Fibroblast of lung (primary cell): ENCODE measurements at regions not wholly inside any gene's neighbourhood (a gene's known extent, or its start where the extent isn't known, plus 50 kb on each side); places are given as distances from the start of the nearest gene placed in this dataset.

Experiments used
- DNase-seq, 2 donors: peaks; one replicate each; pipeline versions ENCODE4 v3.0.0 to v3.0.0-alpha.2; 2010; ENCODE audit warnings: low read depth in 2 of 2
- H2AFZ ChIP-seq: 2 replicates; pipeline ENCODE4 v1.5.1; 2012; ENCODE audit warnings: low read length, control low read depth, inconsistent platforms
- H3K27ac ChIP-seq: 2 replicates; pipeline ENCODE4 v1.5.1; 2011; ENCODE audit warnings: low read length, control low read depth; ENCODE audit not compliant: insufficient read depth
- H3K27me3 ChIP-seq: 2 replicates; pipeline ENCODE4 v1.5.1; 2011; ENCODE audit warnings: mild to moderate bottlenecking, low read length; ENCODE audit not compliant: control insufficient read depth, insufficient read depth
- H3K36me3 ChIP-seq: 2 replicates; pipeline ENCODE4 v1.5.1; 2011; ENCODE audit warnings: low read length; ENCODE audit not compliant: control insufficient read depth, insufficient read depth
- H3K4me1 ChIP-seq: 2 replicates; pipeline ENCODE4 v1.5.1; 2011; ENCODE audit warnings: low read length; ENCODE audit not compliant: control insufficient read depth, insufficient read depth; ENCODE audit errors: extremely low read depth
- H3K4me2 ChIP-seq: 2 replicates; pipeline ENCODE4 v1.5.1; 2011; ENCODE audit warnings: low read length, control low read depth; ENCODE audit not compliant: insufficient read depth; ENCODE audit errors: extremely low read depth
- H3K4me3 ChIP-seq, 4 experiments: fragments of 200-600 bp in 1 of 4; sonication (generic) in 1 of 4; replicated peaks in 1 of 4; 2 replicates each; pipeline ENCODE4 v1.5.1; 2011 to 2016; ENCODE audit warnings: low read length in 4 of 4, low read depth in 3 of 4, mild to moderate bottlenecking in 3 of 4, control low read depth in 2 of 4, inconsistent platforms in 1 of 4, mixed read lengths in 1 of 4; ENCODE audit not compliant: insufficient read depth in 1 of 4; ENCODE audit errors: control extremely low read depth in 1 of 4
- H3K79me2 ChIP-seq: 2 replicates; pipeline ENCODE4 v1.5.1; 2012; ENCODE audit warnings: mild to moderate bottlenecking, low read length, inconsistent platforms; ENCODE audit not compliant: control insufficient read depth, insufficient read depth
- H3K9ac ChIP-seq: 2 replicates; pipeline ENCODE4 v1.5.1; 2011; ENCODE audit warnings: mild to moderate bottlenecking, low read length, control low read depth; ENCODE audit not compliant: insufficient read depth
- H3K9me3 ChIP-seq: 2 replicates; pipeline ENCODE4 v1.5.1; 2012; ENCODE audit warnings: low read depth, low read length; ENCODE audit not compliant: control insufficient read depth, insufficient read depth
- H4K20me1 ChIP-seq: 2 replicates; pipeline ENCODE4 v1.5.1; 2011; ENCODE audit warnings: low read length; ENCODE audit not compliant: control insufficient read depth, insufficient read depth; ENCODE audit errors: extremely low read depth
- CTCF ChIP-seq, 2 donors: IDR thresholded peaks in 1 of 2; conservative IDR thresholded peaks in 1 of 2; 1 replicate in 1 of 2; 2 replicates in 1 of 2; pipeline ENCODE4 v1.5.1; 2011 to 2012; ENCODE audit warnings: low read length in 2 of 2, control low read depth in 1 of 2, inconsistent platforms in 1 of 2, low read depth in 1 of 2, mild to moderate bottlenecking in 1 of 2
- EZH2 ChIP-seq: IDR thresholded peaks from 2 replicates; pipeline ENCODE4 v1.5.1; 2012; ENCODE audit warnings: low read length, control low read depth, mild to moderate bottlenecking; ENCODE audit errors: missing control alignments

DNA sequence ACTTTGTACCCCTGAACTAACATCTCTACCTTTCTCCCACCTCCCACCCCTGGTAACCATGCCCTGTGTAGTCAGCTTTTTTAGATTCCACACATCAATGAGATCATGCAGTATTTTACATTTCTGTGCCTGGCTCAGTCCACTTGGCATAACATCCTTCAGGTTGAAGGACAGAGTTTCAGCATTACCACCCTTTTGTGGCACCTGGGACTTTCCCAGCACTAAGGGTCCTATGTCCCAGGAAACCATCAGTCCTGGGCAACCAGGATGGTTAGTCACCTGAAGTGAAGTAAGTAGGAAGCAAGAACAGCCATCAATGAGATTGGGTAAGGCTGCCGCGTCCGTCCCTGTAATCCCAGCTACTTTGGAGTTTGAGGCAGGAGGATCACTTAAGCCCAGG, 370.6 kb downstream of the SIPA1L2 start:
- DNase-seq = no peak
- H3K9me3 ChIP-seq = no peaks in the 10 kb centered on the region
- no peaks in the 10 kb centered on the region for H3K27me3 ChIP-seq
- H3K79me2 ChIP-seq = no peaks in the 10 kb centered on the region
- no peak overlapping the region for H3K4me2 ChIP-seq
- H3K27ac ChIP-seq = no peak overlapping the region
- H4K20me1 ChIP-seq = no peaks in the 10 kb centered on the region
- no peak for TF ChIP-seq EZH2
- TF ChIP-seq CTCF (conservative IDR thresholded peaks at IDR 0.05 in 1 of 2, IDR thresholded peaks at IDR 0.05 in 1 of 2; ENCODE audit: low read depth in 1 of 2, low read length in 2 of 2) = no peak
- no peaks in the 10 kb centered on the region for H3K4me1 ChIP-seq
- H3K4me3 ChIP-seq = no peak overlapping the region
- H2AFZ ChIP-seq = no peak overlapping the region
- H3K36me3 ChIP-seq = no peaks in the 10 kb centered on the region
- H3K9ac ChIP-seq = no peak overlapping the region

DNA sequence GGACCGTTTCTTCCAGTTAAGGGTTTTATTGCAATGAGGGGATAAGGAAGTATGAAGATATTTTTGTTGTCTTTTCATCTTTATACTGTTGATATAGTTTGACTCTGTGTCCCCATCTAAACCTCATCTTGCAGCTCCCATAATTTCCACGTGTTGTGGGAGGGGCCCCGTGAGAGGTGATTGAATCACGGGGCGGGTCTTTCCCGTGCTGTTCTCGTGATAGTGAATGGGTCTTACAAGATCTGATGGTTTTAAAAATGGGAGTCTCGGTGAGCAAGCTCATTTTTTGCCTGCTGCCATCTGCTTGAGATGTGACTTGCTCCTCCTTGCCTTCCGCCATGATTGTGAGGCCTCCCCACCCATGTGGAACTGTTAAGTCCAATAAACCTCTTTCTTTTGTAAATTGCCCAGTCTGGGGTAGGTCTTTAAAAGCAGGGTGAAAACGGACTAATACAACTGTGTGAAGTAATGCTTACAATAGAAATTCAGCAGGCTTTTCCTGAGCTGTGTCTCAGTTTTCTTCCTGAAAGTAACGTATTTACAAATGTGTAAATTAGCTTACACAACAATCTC, 377.3 kb downstream of the SIPA1L2 start:
- H3K27ac ChIP-seq = no peak overlapping the region
- H3K79me2 ChIP-seq = no peaks in the 10 kb centered on the region
- H3K4me1 ChIP-seq = no peaks in the 10 kb centered on the region
- H4K20me1 ChIP-seq = no peaks in the 10 kb centered on the region
- no peak overlapping the region for H3K4me3 ChIP-seq
- TF ChIP-seq EZH2 = no peak
- no peak for TF ChIP-seq CTCF (conservative IDR thresholded peaks at IDR 0.05 in 1 of 2, IDR thresholded peaks at IDR 0.05 in 1 of 2; ENCODE audit: low read depth in 1 of 2, low read length in 2 of 2)
- no peak overlapping the region for H2AFZ ChIP-seq
- no peaks in the 10 kb centered on the region for H3K9me3 ChIP-seq
- no peak for DNase-seq
- H3K9ac ChIP-seq = no peak overlapping the region
- no peaks in the 10 kb centered on the region for H3K36me3 ChIP-seq
- no peaks in the 10 kb centered on the region for H3K27me3 ChIP-seq
- H3K4me2 ChIP-seq = no peak overlapping the region

- Histone ChIP-seq H3K9me3 (no peaks in the 10 kb centered on the region), H3K9ac (no peak overlapping the region), H3K27ac (no peak overlapping the region), H2AFZ (no peak overlapping the region), H3K27me3 (no peaks in the 10 kb centered on the region), H3K4me1 (no peaks in the 10 kb centered on the region), H3K4me2 (no peak overlapping the region), H3K79me2 (no peaks in the 10 kb centered on the region), H3K4me3 (no peak overlapping the region), H3K36me3 (no peaks in the 10 kb centered on the region), H4K20me1 (no peaks in the 10 kb centered on the region)
- no peak for DNase-seq
- no peak for TF ChIP-seq CTCF (conservative IDR thresholded peaks at IDR 0.05 in 1 of 2, IDR thresholded peaks at IDR 0.05 in 1 of 2; ENCODE audit: low read depth in 1 of 2, low read length in 2 of 2)
- TF ChIP-seq EZH2 = no peak
These were observed 379.1 kb downstream of the SIPA1L2 start for GRCh38 chr1:232250838-232251237.
